ENCODE measurements at regions not wholly inside any gene's neighbourhood (a gene's known extent, or its start where the extent isn't known, plus 50 kb on each side); places are given as distances from the start of the nearest gene placed in this dataset.
"Not testable (repeated sequence)": the region's sequence is repeated elsewhere in the genome, so short reads cannot be mapped to it uniquely, and the experiment has no call there.

DNA sequence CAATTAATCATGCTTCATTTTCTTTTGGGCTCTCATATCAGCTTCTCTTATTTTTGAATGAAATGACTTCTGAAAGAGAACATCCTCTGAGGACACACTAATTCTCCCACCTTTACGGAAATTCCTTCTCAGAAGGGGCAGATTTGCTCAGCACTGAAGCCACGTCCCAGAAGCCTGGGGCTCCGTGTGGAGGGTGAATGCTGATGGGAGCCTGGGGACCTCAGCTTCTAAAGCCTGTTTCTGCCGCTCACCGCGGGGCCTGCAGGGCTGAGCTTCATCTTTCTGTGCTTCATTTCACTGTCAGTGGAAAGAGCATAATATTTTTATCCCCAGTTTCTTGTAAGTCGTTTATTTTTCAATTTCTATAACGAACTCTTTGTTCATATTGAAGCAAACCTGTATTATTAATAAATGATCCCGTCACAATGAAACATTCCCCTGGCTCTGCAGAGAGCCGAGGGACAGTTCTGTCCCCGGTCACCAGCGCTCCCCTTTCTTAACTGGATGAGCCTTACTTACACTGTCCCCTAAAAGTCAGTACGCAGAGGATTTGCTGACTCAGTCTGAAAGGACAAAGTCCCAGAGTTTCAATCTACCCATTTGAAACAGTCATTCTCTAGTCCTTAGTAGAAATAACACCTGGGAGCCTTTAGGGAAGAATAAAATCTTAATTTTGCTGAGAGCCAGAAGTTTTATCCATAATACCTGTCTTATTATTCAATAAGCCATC is 364.6 kb upstream of the FAT1 start:
- TF ChIP-seq, protein P1, sequence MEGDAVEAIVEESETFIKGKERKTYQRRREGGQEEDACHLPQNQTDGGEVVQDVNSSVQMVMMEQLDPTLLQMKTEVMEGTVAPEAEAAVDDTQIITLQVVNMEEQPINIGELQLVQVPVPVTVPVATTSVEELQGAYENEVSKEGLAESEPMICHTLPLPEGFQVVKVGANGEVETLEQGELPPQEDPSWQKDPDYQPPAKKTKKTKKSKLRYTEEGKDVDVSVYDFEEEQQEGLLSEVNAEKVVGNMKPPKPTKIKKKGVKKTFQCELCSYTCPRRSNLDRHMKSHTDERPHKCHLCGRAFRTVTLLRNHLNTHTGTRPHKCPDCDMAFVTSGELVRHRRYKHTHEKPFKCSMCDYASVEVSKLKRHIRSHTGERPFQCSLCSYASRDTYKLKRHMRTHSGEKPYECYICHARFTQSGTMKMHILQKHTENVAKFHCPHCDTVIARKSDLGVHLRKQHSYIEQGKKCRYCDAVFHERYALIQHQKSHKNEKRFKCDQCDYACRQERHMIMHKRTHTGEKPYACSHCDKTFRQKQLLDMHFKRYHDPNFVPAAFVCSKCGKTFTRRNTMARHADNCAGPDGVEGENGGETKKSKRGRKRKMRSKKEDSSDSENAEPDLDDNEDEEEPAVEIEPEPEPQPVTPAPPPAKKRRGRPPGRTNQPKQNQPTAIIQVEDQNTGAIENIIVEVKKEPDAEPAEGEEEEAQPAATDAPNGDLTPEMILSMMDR (conservative IDR thresholded peaks at IDR 0.05; ENCODE audit: low read depth): no peak
- CTCF ChIA-PET: no interaction called here
- H3K27ac ChIP-seq: no peak overlapping the region
- DNase-seq (ENCODE audit: low spot score): no peak
- POLR2A ChIA-PET (ENCODE audit: low non-redundant PET): no interaction called here

- no peak overlapping the region for H3K27ac ChIP-seq
- TF ChIP-seq, protein P1 (conservative IDR thresholded peaks at IDR 0.05; ENCODE audit: low read depth): no peak
- DNase-seq (ENCODE audit: low spot score): no peak
- ChIA-PET CTCF (interaction anchor here (0.7 kb wide), 1 partner anchor 404 kb away, joined by 9 read pairs; no protein-coding TSS in a partner anchor), POLR2A (ENCODE audit: low non-redundant PET) (no interaction called here)
Measured at GRCh38 chr4:187090401-187090800, 366.7 kb upstream of the FAT1 start.

DNA sequence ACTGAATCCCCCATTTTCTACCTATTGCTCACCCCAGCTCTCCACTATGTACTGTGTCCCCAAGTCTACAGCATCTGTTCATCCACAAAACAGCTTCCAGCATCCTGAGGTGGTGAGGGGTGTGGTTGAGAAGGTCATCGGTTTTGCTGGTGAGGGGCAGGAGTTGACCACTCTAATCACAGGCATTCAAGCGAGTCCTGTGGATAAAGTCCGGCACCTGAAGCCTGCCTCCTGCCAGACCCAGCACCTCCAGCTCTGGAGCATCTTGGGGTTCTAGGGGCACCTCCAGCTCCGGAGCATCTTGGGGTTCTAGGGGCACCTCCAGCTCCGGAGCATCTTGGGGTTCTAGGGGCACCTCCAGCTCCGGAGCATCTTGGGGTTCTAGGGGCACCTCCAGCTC is 367.2 kb upstream of the FAT1 start:
- H3K27ac ChIP-seq; DNase-seq (ENCODE audit: low spot score); POLR2A ChIA-PET (ENCODE audit: low non-redundant PET): not testable (repeated sequence)
- CTCF ChIA-PET: interaction anchor here (0.7 kb wide), 1 partner anchor 405 kb away, joined by 9 read pairs; no protein-coding TSS in a partner anchor

DNA sequence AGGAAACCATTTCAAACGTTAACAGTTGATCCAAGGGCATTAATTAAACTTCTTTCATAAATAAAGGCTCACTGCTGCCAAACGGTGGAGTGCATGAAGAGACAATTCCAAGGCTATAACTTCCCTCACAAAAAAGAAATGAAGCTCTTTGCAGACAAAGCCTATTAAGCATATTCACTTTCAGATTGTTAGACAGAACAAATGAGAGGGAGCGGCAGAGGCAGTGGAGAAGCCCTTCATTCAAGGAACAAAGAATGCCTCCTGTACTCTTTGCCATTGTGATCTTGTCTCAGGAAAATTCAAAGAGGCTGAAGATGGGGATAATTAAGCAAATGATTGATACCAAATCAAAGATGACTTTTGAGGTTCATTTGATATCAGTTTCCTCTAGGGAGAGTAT is 370.5 kb upstream of the FAT1 start:
- CTCF ChIA-PET: interaction anchor here (1.0 kb wide), 1 partner anchor 369 kb away, joined by 3 read pairs; no protein-coding TSS in a partner anchor
- TF ChIP-seq, protein P1 (conservative IDR thresholded peaks at IDR 0.05; ENCODE audit: low read depth): no peak
- no peak overlapping the region for H3K27ac ChIP-seq
- POLR2A ChIA-PET (ENCODE audit: low non-redundant PET): no interaction called here
- DNase-seq (ENCODE audit: low spot score): no peak

DNA sequence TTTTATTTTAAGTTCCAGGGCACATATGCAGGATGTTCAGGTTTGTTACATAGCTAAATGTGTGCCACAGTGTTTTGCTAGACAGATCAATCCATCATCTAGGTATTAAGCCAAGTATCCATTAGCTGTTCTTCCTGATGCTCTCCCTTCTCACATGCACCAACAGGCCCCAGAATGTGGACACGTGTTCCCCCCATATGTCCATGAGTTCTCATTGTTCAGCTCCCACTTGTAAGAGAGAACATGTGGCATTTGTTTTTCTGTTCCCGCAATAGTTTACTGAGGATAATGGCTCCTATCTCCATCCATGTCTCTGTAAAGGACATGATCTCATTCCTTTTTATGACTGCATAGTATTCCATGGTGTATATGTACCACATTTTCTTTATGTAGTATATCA is 374.8 kb upstream of the FAT1 start:
- DNase-seq (ENCODE audit: low spot score): no peak
- ChIA-PET POLR2A (ENCODE audit: low non-redundant PET) (no interaction called here), CTCF (no interaction called here)
- H3K27ac ChIP-seq: no peak overlapping the region
- TF ChIP-seq, protein P1 (conservative IDR thresholded peaks at IDR 0.05; ENCODE audit: low read depth): no peak

GRCh38 chr4:187103351-187103750 is 379.7 kb upstream of the FAT1 start:
- H3K27ac ChIP-seq: no peak overlapping the region
- DNase-seq (ENCODE audit: low spot score): no peak
- ChIA-PET POLR2A (ENCODE audit: low non-redundant PET) (no interaction called here), CTCF (no interaction called here)
- TF ChIP-seq, protein P1 (conservative IDR thresholded peaks at IDR 0.05; ENCODE audit: low read depth): no peak

- ChIA-PET CTCF (no interaction called here), POLR2A (ENCODE audit: low non-redundant PET) (no interaction called here)
- no peak overlapping the region for H3K27ac ChIP-seq
- TF ChIP-seq, protein P1 (conservative IDR thresholded peaks at IDR 0.05; ENCODE audit: low read depth): no peak
- DNase-seq (ENCODE audit: low spot score): no peak
Measured at GRCh38 chr4:187108845-187109244, 385.2 kb upstream of the FAT1 start.

Measured in RWPE1 (cell line).